Thyroid gland (tissue), 4 donors: ENCODE measurements at regions not wholly inside any gene's neighbourhood (a gene's known extent, or its start where the extent isn't known, plus 50 kb on each side); places are given as distances from the start of the nearest gene placed in this dataset.

Experiments
- CTCF ChIP-seq, 6 experiments: fragments of 200-600 bp in 3 of 6; fragments of 450-650 bp in 3 of 6; sonication (generic) in 3 of 6; IDR thresholded peaks; one replicate each; pipeline ENCODE4 v1.5.1; 2016 to 2019; ENCODE audit warnings: antibody characterized with exemption in 6 of 6, mild to moderate bottlenecking in 2 of 6, inconsistent platforms in 1 of 6, moderate library complexity in 1 of 6
- POLR2A ChIP-seq, 2 donors: fragments of 450-650 bp; IDR thresholded peaks; one replicate each; pipeline ENCODE4 v1.6.1; 2017; ENCODE audit warnings: antibody characterized with exemption in 2 of 2, mild to moderate bottlenecking in 2 of 2, moderate library complexity in 1 of 2

- TF ChIP-seq CTCF (IDR thresholded peaks at IDR 0.05) (no peak), POLR2A (IDR thresholded peaks at IDR 0.05) (no peak)
Measured at GRCh38 chrX:113330416-113330815, 489.8 kb upstream of the AMOT start.
